ENCODE measurements at regions not wholly inside any gene's neighbourhood (a gene's known extent, or its start where the extent isn't known, plus 50 kb on each side); places are given as distances from the start of the nearest gene placed in this dataset.

- H3K4me3 Mint-ChIP-seq (ENCODE audit: low read depth), result no peak overlapping the region
- no peak overlapping the region for H3K27ac Mint-ChIP-seq
- H3K36me3 Mint-ChIP-seq (ENCODE audit: low read depth), result peaks cover 62% of the 10 kb centered on the region
- no peak for DNase-seq (ENCODE audit: low spot score)
- intact Hi-C loops (cut with micrococcal nuclease), result no loop called here
- H3K27me3 Mint-ChIP-seq (ENCODE audit: low read depth), result no peaks in the 10 kb centered on the region
- H3K4me1 Mint-ChIP-seq (ENCODE audit: low read depth), result peaks cover 14% of the 10 kb centered on the region
- no peaks in the 10 kb centered on the region for H3K9me3 Mint-ChIP-seq
Observed at GRCh38 chr14:71534506-71534905, 397.7 kb upstream of the RGS6 start.

GRCh38 chr14:71536015-71536740, 396.1 kb upstream of the RGS6 start:
- peaks cover 14% of the 10 kb centered on the region for H3K4me1 Mint-ChIP-seq (ENCODE audit: low read depth)
- no peaks in the 10 kb centered on the region for H3K9me3 Mint-ChIP-seq
- no peak overlapping the region for H3K27ac Mint-ChIP-seq
- H3K4me3 Mint-ChIP-seq (ENCODE audit: low read depth), result no peak overlapping the region
- intact Hi-C loops (cut with micrococcal nuclease), result no loop called here
- H3K36me3 Mint-ChIP-seq (ENCODE audit: low read depth), result peaks cover 46% of the 10 kb centered on the region
- H3K27me3 Mint-ChIP-seq (ENCODE audit: low read depth), result no peaks in the 10 kb centered on the region
- DNase-seq (ENCODE audit: low spot score), result no peak

- intact Hi-C loops (cut with micrococcal nuclease), result no loop called here
- peaks cover 38% of the 10 kb centered on the region for H3K36me3 Mint-ChIP-seq (ENCODE audit: low read depth)
- H3K4me1 Mint-ChIP-seq (ENCODE audit: low read depth), result peaks cover 14% of the 10 kb centered on the region
- H3K27me3 Mint-ChIP-seq (ENCODE audit: low read depth), result no peaks in the 10 kb centered on the region
- H3K4me3 Mint-ChIP-seq (ENCODE audit: low read depth), result no peak overlapping the region
- no peak overlapping the region for H3K27ac Mint-ChIP-seq
- no peak for DNase-seq (ENCODE audit: low spot score)
- H3K9me3 Mint-ChIP-seq, result no peaks in the 10 kb centered on the region
Observed at GRCh38 chr14:71536927-71537772, 395.1 kb upstream of the RGS6 start.

- Mint-ChIP-seq H3K27ac (no peak overlapping the region), H3K36me3 (ENCODE audit: low read depth) (peaks cover 26% of the 10 kb centered on the region), H3K4me1 (ENCODE audit: low read depth) (peaks cover 19% of the 10 kb centered on the region), H3K4me3 (ENCODE audit: low read depth) (no peak overlapping the region), H3K27me3 (ENCODE audit: low read depth) (no peaks in the 10 kb centered on the region), H3K9me3 (no peaks in the 10 kb centered on the region)
- intact Hi-C loops (cut with micrococcal nuclease), result no loop called here
- no peak for DNase-seq (ENCODE audit: low spot score)
Observed at GRCh38 chr14:71538288-71538687, 393.9 kb upstream of the RGS6 start.

- H3K36me3 Mint-ChIP-seq (ENCODE audit: low read depth), result peaks cover 22% of the 10 kb centered on the region
- DNase-seq (ENCODE audit: low spot score), result no peak
- no peaks in the 10 kb centered on the region for H3K9me3 Mint-ChIP-seq
- intact Hi-C loops (cut with micrococcal nuclease), result no loop called here
- no peak overlapping the region for H3K27ac Mint-ChIP-seq
- no peak overlapping the region for H3K4me3 Mint-ChIP-seq (ENCODE audit: low read depth)
- H3K27me3 Mint-ChIP-seq (ENCODE audit: low read depth), result no peaks in the 10 kb centered on the region
- H3K4me1 Mint-ChIP-seq (ENCODE audit: low read depth), result peaks cover 20% of the 10 kb centered on the region
Observed at GRCh38 chr14:71538938-71539649, 393.1 kb upstream of the RGS6 start.

- peaks cover 16% of the 10 kb centered on the region for H3K36me3 Mint-ChIP-seq (ENCODE audit: low read depth)
- H3K4me1 Mint-ChIP-seq (ENCODE audit: low read depth), result peaks cover 20% of the 10 kb centered on the region
- H3K27me3 Mint-ChIP-seq (ENCODE audit: low read depth), result no peaks in the 10 kb centered on the region
- H3K27ac Mint-ChIP-seq, result no peak overlapping the region
- intact Hi-C loops (cut with micrococcal nuclease), result no loop called here
- no peaks in the 10 kb centered on the region for H3K9me3 Mint-ChIP-seq
- no peak overlapping the region for H3K4me3 Mint-ChIP-seq (ENCODE audit: low read depth)
- DNase-seq (ENCODE audit: low spot score), result no peak
Observed at GRCh38 chr14:71539650-71540285, 392.5 kb upstream of the RGS6 start.

- intact Hi-C loops (cut with micrococcal nuclease), result no loop called here
- no peak overlapping the region for H3K27ac Mint-ChIP-seq
- H3K4me1 Mint-ChIP-seq (ENCODE audit: low read depth), result peaks cover 18% of the 10 kb centered on the region
- H3K36me3 Mint-ChIP-seq (ENCODE audit: low read depth), result peaks cover 15% of the 10 kb centered on the region
- no peaks in the 10 kb centered on the region for H3K27me3 Mint-ChIP-seq (ENCODE audit: low read depth)
- no peak overlapping the region for H3K4me3 Mint-ChIP-seq (ENCODE audit: low read depth)
- DNase-seq (ENCODE audit: low spot score), result no peak
- H3K9me3 Mint-ChIP-seq, result no peaks in the 10 kb centered on the region
Observed at GRCh38 chr14:71541271-71541670, 391.0 kb upstream of the RGS6 start.

GRCh38 chr14:71541973-71542690, 390.1 kb upstream of the RGS6 start:
- Mint-ChIP-seq H3K27ac (peak overlapping the region; percentile 44), H3K9me3 (no peaks in the 10 kb centered on the region), H3K4me1 (ENCODE audit: low read depth) (peaks cover 16% of the 10 kb centered on the region), H3K4me3 (ENCODE audit: low read depth) (no peak overlapping the region), H3K36me3 (ENCODE audit: low read depth) (peaks cover 13% of the 10 kb centered on the region), H3K27me3 (ENCODE audit: low read depth) (no peaks in the 10 kb centered on the region)
- DNase-seq (ENCODE audit: low spot score), result no peak
- intact Hi-C loops (cut with micrococcal nuclease), result no loop called here

- no peak for DNase-seq (ENCODE audit: low spot score)
- H3K36me3 Mint-ChIP-seq (ENCODE audit: low read depth), result peaks cover 35% of the 10 kb centered on the region
- no peak overlapping the region for H3K4me3 Mint-ChIP-seq (ENCODE audit: low read depth)
- no peaks in the 10 kb centered on the region for H3K27me3 Mint-ChIP-seq (ENCODE audit: low read depth)
- peaks cover 43% of the 10 kb centered on the region for H3K4me1 Mint-ChIP-seq (ENCODE audit: low read depth)
- intact Hi-C loops (cut with micrococcal nuclease), result loop anchor here (10.0 kb wide), 1 partner anchor 495 kb away; no protein-coding TSS in a partner anchor
- H3K9me3 Mint-ChIP-seq, result no peaks in the 10 kb centered on the region
- no peak overlapping the region for H3K27ac Mint-ChIP-seq
Observed at GRCh38 chr14:71549421-71550050, 382.7 kb upstream of the RGS6 start.

- intact Hi-C loops (cut with micrococcal nuclease), result loop anchor here (10.0 kb wide), 1 partner anchor 494 kb away; no protein-coding TSS in a partner anchor
- peaks cover 51% of the 10 kb centered on the region for H3K4me1 Mint-ChIP-seq (ENCODE audit: low read depth)
- H3K27ac Mint-ChIP-seq, result no peak overlapping the region
- DNase-seq (ENCODE audit: low spot score), result no peak
- peaks cover 35% of the 10 kb centered on the region for H3K36me3 Mint-ChIP-seq (ENCODE audit: low read depth)
- peaks cover 3% of the 10 kb centered on the region for H3K9me3 Mint-ChIP-seq
- no peak overlapping the region for H3K4me3 Mint-ChIP-seq (ENCODE audit: low read depth)
- no peaks in the 10 kb centered on the region for H3K27me3 Mint-ChIP-seq (ENCODE audit: low read depth)
Observed at GRCh38 chr14:71550367-71550766, 381.9 kb upstream of the RGS6 start.

GRCh38 chr14:71551291-71551950, 380.8 kb upstream of the RGS6 start:
- Mint-ChIP-seq H3K4me3 (ENCODE audit: low read depth) (no peak overlapping the region), H3K36me3 (ENCODE audit: low read depth) (peaks cover 36% of the 10 kb centered on the region), H3K27ac (no peak overlapping the region), H3K4me1 (ENCODE audit: low read depth) (peaks cover 62% of the 10 kb centered on the region), H3K9me3 (peaks cover 3% of the 10 kb centered on the region), H3K27me3 (ENCODE audit: low read depth) (no peaks in the 10 kb centered on the region)
- intact Hi-C loops (cut with micrococcal nuclease), result loop anchor here (10.0 kb wide), 1 partner anchor 493 kb away; no protein-coding TSS in a partner anchor
- DNase-seq (ENCODE audit: low spot score), result no peak

All from activated T-helper 2 cell treated with anti-CD3 and anti-CD28 coated beads, Interferon-gamma antibody, Interleukin-2, Interleukin-4, amounts not matched to agents 10 μg/mL and 5 μg/mL and 100 μg/mL, durations not matched to agents 14 hours and 24 hours and 36 hours (primary cell).